Endothelial cell of umbilical vein (primary cell): ENCODE measurements at regions not wholly inside any gene's neighbourhood (a gene's known extent, or its start where the extent isn't known, plus 50 kb on each side); places are given as distances from the start of the nearest gene placed in this dataset.

Experiments used
- POLR2AphosphoS5 ChIP-seq: IDR thresholded peaks from 2 replicates; pipeline ENCODE4 v1.6.1; 2012; ENCODE audit warnings: low read depth, mild to moderate bottlenecking, control low read depth, low read length, moderate library complexity; ENCODE audit not compliant: insufficient read depth
- TF ChIP-seq, protein P1 (sequence below), 2 donors: IDR thresholded peaks; 1 replicate in 1 of 2; 2 replicates in 1 of 2; pipeline ENCODE4 v1.5.1; 2011; ENCODE audit warnings: low read length in 2 of 2, mild to moderate bottlenecking in 2 of 2, moderate library complexity in 2 of 2, control low read depth in 1 of 2, inconsistent platforms in 1 of 2, low read depth in 1 of 2; ENCODE audit not compliant: insufficient read depth in 1 of 2; ENCODE audit errors: extremely low read depth in 1 of 2

DNA sequence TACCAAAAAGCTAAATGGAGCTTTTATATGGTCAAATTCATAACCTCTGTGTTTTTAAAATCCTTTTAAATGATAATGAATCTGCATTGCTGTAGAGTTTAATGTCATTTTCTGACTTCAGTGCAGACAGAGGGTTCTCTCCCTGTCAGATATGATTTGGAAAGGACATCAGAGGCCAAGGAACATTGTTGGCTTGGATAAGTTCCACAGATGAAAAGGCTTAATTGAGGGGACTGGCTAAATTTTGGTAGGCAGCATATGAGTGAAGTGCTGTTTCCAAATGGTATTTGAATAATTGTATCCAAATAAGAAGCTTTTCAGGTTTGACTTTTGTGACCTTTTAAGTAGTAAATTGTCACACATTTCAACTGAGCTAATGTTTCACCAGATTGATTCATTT, 124.6 kb upstream of the KCNH7 start:
- TF ChIP-seq POLR2AphosphoS5: no peak
- TF ChIP-seq, protein P1, sequence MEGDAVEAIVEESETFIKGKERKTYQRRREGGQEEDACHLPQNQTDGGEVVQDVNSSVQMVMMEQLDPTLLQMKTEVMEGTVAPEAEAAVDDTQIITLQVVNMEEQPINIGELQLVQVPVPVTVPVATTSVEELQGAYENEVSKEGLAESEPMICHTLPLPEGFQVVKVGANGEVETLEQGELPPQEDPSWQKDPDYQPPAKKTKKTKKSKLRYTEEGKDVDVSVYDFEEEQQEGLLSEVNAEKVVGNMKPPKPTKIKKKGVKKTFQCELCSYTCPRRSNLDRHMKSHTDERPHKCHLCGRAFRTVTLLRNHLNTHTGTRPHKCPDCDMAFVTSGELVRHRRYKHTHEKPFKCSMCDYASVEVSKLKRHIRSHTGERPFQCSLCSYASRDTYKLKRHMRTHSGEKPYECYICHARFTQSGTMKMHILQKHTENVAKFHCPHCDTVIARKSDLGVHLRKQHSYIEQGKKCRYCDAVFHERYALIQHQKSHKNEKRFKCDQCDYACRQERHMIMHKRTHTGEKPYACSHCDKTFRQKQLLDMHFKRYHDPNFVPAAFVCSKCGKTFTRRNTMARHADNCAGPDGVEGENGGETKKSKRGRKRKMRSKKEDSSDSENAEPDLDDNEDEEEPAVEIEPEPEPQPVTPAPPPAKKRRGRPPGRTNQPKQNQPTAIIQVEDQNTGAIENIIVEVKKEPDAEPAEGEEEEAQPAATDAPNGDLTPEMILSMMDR (IDR thresholded peaks at IDR 0.05; ENCODE audit: extremely low read depth in 1 of 2, insufficient read depth in 1 of 2, low read depth in 1 of 2, low read length in 2 of 2): no peak
